Glutamatergic neuron (in vitro differentiated cells): ENCODE measurements at regions not wholly inside any gene's neighbourhood (a gene's known extent, or its start where the extent isn't known, plus 50 kb on each side); places are given as distances from the start of the nearest gene placed in this dataset.
A peak's percentile ranks its signal among the peaks of the same experiment; 100 is the strongest.

ENCODE experiments used
- DNase-seq: peaks from one replicate; pipeline ENCODE4 v3.0.0; 2022
- H3K27ac Mint-ChIP-seq: one replicate; pipeline ENCODE4 v1.8.0; 2020; ENCODE audit warnings: mild to moderate bottlenecking, mixed read lengths, inconsistent platforms; ENCODE audit not compliant: unreplicated experiment
- H3K27me3 Mint-ChIP-seq: one replicate; pipeline ENCODE4 v1.8.0; 2020; ENCODE audit warnings: mild to moderate bottlenecking, moderate library complexity, mixed read lengths, inconsistent platforms; ENCODE audit not compliant: unreplicated experiment
- H3K36me3 Mint-ChIP-seq: one replicate; pipeline ENCODE4 v1.8.0; 2020; ENCODE audit warnings: mild to moderate bottlenecking, mixed read lengths, inconsistent platforms; ENCODE audit not compliant: unreplicated experiment
- H3K4me1 Mint-ChIP-seq: one replicate; pipeline ENCODE4 v1.8.0; 2020; ENCODE audit warnings: mild to moderate bottlenecking, low read depth, mixed read lengths, inconsistent platforms; ENCODE audit not compliant: unreplicated experiment
- H3K4me3 Mint-ChIP-seq: one replicate; pipeline ENCODE4 v1.8.0; 2020; ENCODE audit warnings: mild to moderate bottlenecking, mixed read lengths, inconsistent platforms; ENCODE audit not compliant: unreplicated experiment
- H3K9me3 Mint-ChIP-seq: one replicate; pipeline ENCODE4 v1.8.0; 2020; ENCODE audit warnings: mild to moderate bottlenecking, moderate library complexity, mixed read lengths, inconsistent platforms; ENCODE audit not compliant: unreplicated experiment
- TF ChIP-seq, protein P1 (sequence below): fragments of 200-600 bp; sonication (generic); IDR thresholded peaks from one replicate; pipeline ENCODE4 v1.5.0; 2021; ENCODE audit not compliant: partially characterized antibody, unreplicated experiment

DNA sequence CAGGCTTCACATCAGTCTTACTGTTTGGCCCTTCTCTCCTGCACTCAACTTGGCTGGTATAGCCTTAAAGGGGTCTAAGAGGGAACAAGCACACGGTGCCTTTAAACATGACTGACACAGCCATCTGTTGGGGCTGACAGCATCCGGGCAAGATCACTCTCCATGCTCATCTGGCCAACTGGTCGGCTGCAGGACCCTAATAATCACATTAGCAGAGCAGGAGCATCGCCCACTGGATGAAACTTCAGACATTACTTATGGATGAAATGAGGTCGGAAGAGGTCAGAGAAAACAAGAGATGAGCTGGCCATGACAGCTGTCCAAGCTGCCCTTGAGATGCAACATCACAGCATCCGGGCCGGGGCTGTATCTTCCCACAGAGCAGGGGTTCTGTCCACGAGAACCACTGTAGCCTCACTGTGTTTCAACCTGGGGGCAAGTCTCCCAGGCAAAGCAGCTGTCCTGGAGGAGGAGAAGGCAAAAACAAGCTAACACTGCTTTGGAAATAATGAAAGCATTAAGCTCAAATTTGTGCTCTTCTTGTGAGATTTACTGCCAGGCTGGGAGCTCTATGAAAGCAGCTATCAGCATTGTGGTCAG, 94.4 kb upstream of the TTC29 start:
- TF ChIP-seq, protein P1, sequence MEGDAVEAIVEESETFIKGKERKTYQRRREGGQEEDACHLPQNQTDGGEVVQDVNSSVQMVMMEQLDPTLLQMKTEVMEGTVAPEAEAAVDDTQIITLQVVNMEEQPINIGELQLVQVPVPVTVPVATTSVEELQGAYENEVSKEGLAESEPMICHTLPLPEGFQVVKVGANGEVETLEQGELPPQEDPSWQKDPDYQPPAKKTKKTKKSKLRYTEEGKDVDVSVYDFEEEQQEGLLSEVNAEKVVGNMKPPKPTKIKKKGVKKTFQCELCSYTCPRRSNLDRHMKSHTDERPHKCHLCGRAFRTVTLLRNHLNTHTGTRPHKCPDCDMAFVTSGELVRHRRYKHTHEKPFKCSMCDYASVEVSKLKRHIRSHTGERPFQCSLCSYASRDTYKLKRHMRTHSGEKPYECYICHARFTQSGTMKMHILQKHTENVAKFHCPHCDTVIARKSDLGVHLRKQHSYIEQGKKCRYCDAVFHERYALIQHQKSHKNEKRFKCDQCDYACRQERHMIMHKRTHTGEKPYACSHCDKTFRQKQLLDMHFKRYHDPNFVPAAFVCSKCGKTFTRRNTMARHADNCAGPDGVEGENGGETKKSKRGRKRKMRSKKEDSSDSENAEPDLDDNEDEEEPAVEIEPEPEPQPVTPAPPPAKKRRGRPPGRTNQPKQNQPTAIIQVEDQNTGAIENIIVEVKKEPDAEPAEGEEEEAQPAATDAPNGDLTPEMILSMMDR = no peak
- peak; percentile 33 for DNase-seq
- H3K9me3 Mint-ChIP-seq = peaks cover 3% of the 10 kb centered on the region
- H3K36me3 Mint-ChIP-seq = no peaks in the 10 kb centered on the region
- H3K27ac Mint-ChIP-seq = peak overlapping the region; percentile 65
- H3K4me1 Mint-ChIP-seq = peaks cover 14% of the 10 kb centered on the region
- peak overlapping the region; percentile 4 for H3K4me3 Mint-ChIP-seq
- H3K27me3 Mint-ChIP-seq = peaks cover 2% of the 10 kb centered on the region

DNA sequence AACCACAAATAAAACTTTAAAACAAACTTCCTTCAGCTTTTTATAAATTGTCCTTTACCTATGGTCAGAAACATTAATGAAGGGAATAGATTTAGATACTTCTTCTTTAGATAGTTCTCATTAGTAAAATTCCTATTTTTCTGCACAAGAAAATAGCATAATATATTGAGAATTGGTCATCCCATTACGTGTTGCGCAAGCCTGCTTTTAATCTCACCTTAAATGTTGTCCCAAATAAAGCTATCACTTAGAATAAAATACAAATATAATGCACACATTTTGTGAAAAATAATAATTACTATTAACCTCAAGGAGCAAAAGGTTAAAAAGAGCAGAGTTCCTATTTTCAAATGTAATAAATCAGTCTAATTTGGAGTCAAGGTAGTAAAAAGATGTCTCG, 95.2 kb upstream of the TTC29 start:
- TF ChIP-seq, protein P1 = no peak
- Mint-ChIP-seq H3K27ac (no peak overlapping the region), H3K9me3 (peaks cover 3% of the 10 kb centered on the region), H3K4me3 (no peak overlapping the region), H3K4me1 (peaks cover 14% of the 10 kb centered on the region), H3K27me3 (peaks cover 2% of the 10 kb centered on the region), H3K36me3 (no peaks in the 10 kb centered on the region)
- no peak for DNase-seq

DNA sequence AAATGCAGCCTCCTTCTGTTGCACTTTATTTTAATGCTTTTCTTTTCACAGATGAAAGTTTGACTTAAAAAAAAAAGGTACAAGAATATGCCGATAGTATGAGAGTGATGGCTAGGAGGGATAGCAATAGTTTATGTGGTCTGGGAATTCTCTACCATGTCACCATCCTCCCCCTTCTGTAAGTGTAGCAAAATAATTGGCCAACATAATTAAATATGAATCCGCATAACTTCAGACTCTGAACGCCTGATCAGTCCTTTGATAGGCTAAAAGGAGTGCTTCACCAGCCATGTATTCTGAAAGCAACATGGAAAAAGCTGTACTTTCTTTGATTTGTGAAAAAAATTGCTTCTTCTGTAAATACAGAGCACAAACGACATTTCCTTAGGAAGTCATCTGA, 95.7 kb upstream of the TTC29 start:
- TF ChIP-seq, protein P1 = no peak
- no peak overlapping the region for H3K4me3 Mint-ChIP-seq
- H3K27me3 Mint-ChIP-seq = peaks cover 2% of the 10 kb centered on the region
- H3K4me1 Mint-ChIP-seq = peaks cover 14% of the 10 kb centered on the region
- DNase-seq = no peak
- H3K36me3 Mint-ChIP-seq = no peaks in the 10 kb centered on the region
- H3K27ac Mint-ChIP-seq = no peak overlapping the region
- peaks cover 3% of the 10 kb centered on the region for H3K9me3 Mint-ChIP-seq

DNA sequence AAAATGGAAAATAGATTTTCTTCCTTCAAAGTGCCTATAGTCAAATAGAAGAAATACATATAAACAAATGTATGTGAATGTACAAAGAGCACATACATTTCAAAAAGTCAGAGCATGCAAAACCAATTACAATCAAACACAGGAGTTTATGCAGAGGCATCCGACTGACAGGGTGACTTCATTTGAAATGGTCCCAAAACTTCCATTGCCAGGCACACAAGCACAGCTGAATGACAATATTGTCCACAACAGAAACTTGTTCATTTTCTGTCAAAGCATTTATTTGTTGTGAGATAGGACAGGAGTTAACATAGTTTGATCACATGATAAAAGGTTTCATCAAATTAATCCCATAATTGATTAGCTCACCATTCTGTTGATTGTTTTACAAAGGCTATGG, 96.4 kb upstream of the TTC29 start:
- no peaks in the 10 kb centered on the region for H3K36me3 Mint-ChIP-seq
- TF ChIP-seq, protein P1 = no peak
- peaks cover 2% of the 10 kb centered on the region for H3K27me3 Mint-ChIP-seq
- no peak overlapping the region for H3K4me3 Mint-ChIP-seq
- peaks cover 14% of the 10 kb centered on the region for H3K4me1 Mint-ChIP-seq
- H3K27ac Mint-ChIP-seq = no peak overlapping the region
- H3K9me3 Mint-ChIP-seq = peaks cover 3% of the 10 kb centered on the region
- DNase-seq = no peak

DNA sequence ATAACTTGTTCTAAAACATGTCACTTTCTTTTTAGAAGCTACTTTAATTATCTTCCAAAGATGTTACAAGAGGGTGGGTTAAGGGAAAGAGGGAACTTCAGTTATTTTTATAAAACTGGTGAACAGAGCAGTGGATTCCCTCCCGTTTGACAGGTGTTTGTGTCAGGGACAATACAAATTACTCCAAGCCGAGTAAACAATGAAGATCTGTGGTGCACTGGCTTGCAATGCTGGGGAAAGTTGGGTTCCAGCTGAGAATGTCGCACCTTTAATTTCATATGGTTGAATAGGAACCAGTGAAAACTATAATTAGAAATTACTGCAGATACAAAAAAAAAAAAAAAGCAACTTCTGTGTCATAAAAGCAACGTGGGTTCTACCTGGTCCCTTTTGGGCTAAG, 98.6 kb upstream of the TTC29 start:
- H3K4me1 Mint-ChIP-seq = peaks cover 14% of the 10 kb centered on the region
- no peak overlapping the region for H3K4me3 Mint-ChIP-seq
- peaks cover 2% of the 10 kb centered on the region for H3K27me3 Mint-ChIP-seq
- peaks cover 3% of the 10 kb centered on the region for H3K9me3 Mint-ChIP-seq
- no peak for DNase-seq
- TF ChIP-seq, protein P1 = no peak
- no peak overlapping the region for H3K27ac Mint-ChIP-seq
- no peaks in the 10 kb centered on the region for H3K36me3 Mint-ChIP-seq
